ENCODE measurements at regions not wholly inside any gene's neighbourhood (a gene's known extent, or its start where the extent isn't known, plus 50 kb on each side); places are given as distances from the start of the nearest gene placed in this dataset.
"Not testable (repeated sequence)": the region's sequence is repeated elsewhere in the genome, so short reads cannot be mapped to it uniquely, and the experiment has no call there.

DNA sequence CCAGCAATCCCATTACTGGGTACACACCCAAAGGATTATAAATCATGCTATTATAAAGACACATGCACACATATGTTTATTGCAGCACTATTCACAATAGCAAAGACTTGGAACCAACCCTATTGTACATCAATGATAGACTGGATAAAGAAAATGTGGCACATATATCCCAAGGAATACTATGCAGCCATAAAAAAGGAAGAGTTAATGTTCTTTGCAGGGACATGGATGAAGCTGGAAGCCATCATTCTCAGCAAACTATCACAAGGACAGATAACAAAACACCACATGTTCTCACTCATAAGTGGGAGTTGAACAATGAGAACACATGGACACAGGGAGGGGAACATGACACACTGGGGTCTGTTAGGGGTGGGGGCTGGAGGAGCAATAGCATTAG, 177.2 kb upstream of the TBX18 start:
- POLR2A ChIA-PET; CTCF ChIA-PET; DNase-seq (ENCODE audit: low read depth, low spot score); H3K4me1 ChIP-seq (ENCODE audit: control insufficient read depth, insufficient read depth, low read length); H3K4me3 ChIP-seq (ENCODE audit: low read depth in 2 of 2, low read length in 2 of 2); in situ Hi-C loops (cut with HindIII; ENCODE audit: low pct_unique_long_range_greater_than_20kb, low sequenced_read_pairs); H3K27me3 ChIP-seq (ENCODE audit: control insufficient read depth, insufficient read depth, low read length); H3K27ac ChIP-seq (ENCODE audit: low read length); H3K9me3 ChIP-seq (ENCODE audit: control insufficient read depth, insufficient read depth, low read depth, low read length); H3K36me3 ChIP-seq (ENCODE audit: control insufficient read depth, insufficient read depth, low read length); intact Hi-C loops (cut with micrococcal nuclease; ENCODE audit: unreplicated experiment); BruUV-seq (replicated peaks); ATAC-seq: not testable (repeated sequence)

GRCh38 chr6:84929212-84929611, 164.8 kb upstream of the TBX18 start:
- no peaks in the 10 kb centered on the region for H3K27me3 ChIP-seq (ENCODE audit: control insufficient read depth, insufficient read depth, low read length)
- no TSS peak for BruUV-seq (replicated peaks)

More at GRCh38 chr6:84929212-84929611, 164.8 kb upstream of the TBX18 start:
- H3K9me3 ChIP-seq (ENCODE audit: control insufficient read depth, insufficient read depth, low read depth, low read length): no peaks in the 10 kb centered on the region
- ATAC-seq (no peak), DNase-seq (ENCODE audit: low read depth, low spot score) (no peak)
- H3K4me1 ChIP-seq (ENCODE audit: control insufficient read depth, insufficient read depth, low read length): no peaks in the 10 kb centered on the region
- no peak overlapping the region for H3K4me3 ChIP-seq (ENCODE audit: low read depth in 2 of 2, low read length in 2 of 2)
- no peak overlapping the region for H3K27ac ChIP-seq (ENCODE audit: low read length)
- in situ Hi-C loops (cut with HindIII; ENCODE audit: low pct_unique_long_range_greater_than_20kb, low sequenced_read_pairs) (no loop called here), intact Hi-C loops (cut with micrococcal nuclease; ENCODE audit: unreplicated experiment) (no loop called here)
- no peak for TF ChIP-seq REST (IDR thresholded peaks at IDR 0.05; ENCODE audit: insufficient read depth in 1 of 2, low read depth in 2 of 2, low read length in 1 of 2)
- no peak for TF ChIP-seq POLR2AphosphoS5 (IDR thresholded peaks at IDR 0.05; ENCODE audit: low read depth, low read length)
- TF ChIP-seq CTCF (IDR thresholded peaks at IDR 0.05): no peak
- TF ChIP-seq SIN3A (IDR thresholded peaks at IDR 0.05; ENCODE audit: borderline replicate concordance, insufficient read depth, low read depth, low read length): no peak
- TF ChIP-seq TCF7L2 (IDR thresholded peaks at IDR 0.05; ENCODE audit: low read depth, low read length): no peak
- ChIA-PET POLR2A (no interaction called here), CTCF (no interaction called here)
- no peaks in the 10 kb centered on the region for H3K36me3 ChIP-seq (ENCODE audit: control insufficient read depth, insufficient read depth, low read length)
